SK-N-SH treated with all-trans-retinoic acid at 6 μM for 48 hours (cell line): ENCODE measurements at regions not wholly inside any gene's neighbourhood (a gene's known extent, or its start where the extent isn't known, plus 50 kb on each side); places are given as distances from the start of the nearest gene placed in this dataset.

Experiments
- BACH2 ChIP-seq: fragments of 250-450 bp; sonication (Bioruptor Pico); IDR thresholded peaks from 2 replicates; pipeline ENCODE4 v1.9.0; 2021; ENCODE audit warnings: mild to moderate bottlenecking, borderline replicate concordance
- CSDC2 ChIP-seq: fragments of 250-450 bp; sonication (Bioruptor Pico); IDR thresholded peaks from 2 replicates; pipeline ENCODE4 v1.5.0; 2020; ENCODE audit warnings: mild to moderate bottlenecking, moderate library complexity
- ESRRG ChIP-seq: fragments of 250-450 bp; sonication (Bioruptor Pico); IDR thresholded peaks from 2 replicates; pipeline ENCODE4 v1.6.1; 2021; ENCODE audit warnings: mild to moderate bottlenecking
- PATZ1 ChIP-seq: fragments of 250-450 bp; sonication (Bioruptor Pico); IDR thresholded peaks from 2 replicates; pipeline ENCODE4 v1.8.0; 2020; ENCODE audit warnings: mild to moderate bottlenecking, moderate library complexity, borderline replicate concordance
- PPARA ChIP-seq: fragments of 250-450 bp; sonication (Bioruptor Pico); IDR thresholded peaks from 2 replicates; pipeline ENCODE4 v1.5.0; 2020; ENCODE audit warnings: mild to moderate bottlenecking, borderline replicate concordance
- ZNF70 ChIP-seq: fragments of 450-650 bp; formaldehyde crosslinking; IDR thresholded peaks from 2 replicates; pipeline ENCODE4 v1.5.0; 2020; ENCODE audit warnings: mild to moderate bottlenecking, moderate library complexity
- TF ChIP-seq, protein P1 (sequence below): fragments of 250-450 bp; sonication (Bioruptor Pico); IDR thresholded peaks from 2 replicates; pipeline ENCODE4 v1.5.1; 2020; ENCODE audit warnings: low read depth, mild to moderate bottlenecking, moderate library complexity

GRCh38 chr10:130971123-130971435, 340.4 kb downstream of the TCERG1L start:
- TF ChIP-seq ESRRG (CRISPR knock-in tag) (no peak), PATZ1 (CRISPR knock-in tag) (no peak), ZNF70 (CRISPR knock-in tag) (no peak), BACH2 (no peak), PPARA (CRISPR knock-in tag) (no peak), CSDC2 (CRISPR knock-in tag) (no peak)
- TF ChIP-seq, protein P1, sequence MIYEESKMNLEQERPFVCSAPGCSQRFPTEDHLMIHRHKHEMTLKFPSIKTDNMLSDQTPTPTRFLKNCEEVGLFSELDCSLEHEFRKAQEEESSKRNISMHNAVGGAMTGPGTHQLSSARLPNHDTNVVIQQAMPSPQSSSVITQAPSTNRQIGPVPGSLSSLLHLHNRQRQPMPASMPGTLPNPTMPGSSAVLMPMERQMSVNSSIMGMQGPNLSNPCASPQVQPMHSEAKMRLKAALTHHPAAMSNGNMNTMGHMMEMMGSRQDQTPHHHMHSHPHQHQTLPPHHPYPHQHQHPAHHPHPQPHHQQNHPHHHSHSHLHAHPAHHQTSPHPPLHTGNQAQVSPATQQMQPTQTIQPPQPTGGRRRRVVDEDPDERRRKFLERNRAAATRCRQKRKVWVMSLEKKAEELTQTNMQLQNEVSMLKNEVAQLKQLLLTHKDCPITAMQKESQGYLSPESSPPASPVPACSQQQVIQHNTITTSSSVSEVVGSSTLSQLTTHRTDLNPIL (CRISPR knock-in tag) = no peak
